Liver (tissue), 2 donors: ENCODE measurements at regions not wholly inside any gene's neighbourhood (a gene's known extent, or its start where the extent isn't known, plus 50 kb on each side); places are given as distances from the start of the nearest gene placed in this dataset.

Source experiments
- CTCF ChIP-seq: fragments of 150-350 bp; IDR thresholded peaks from 2 replicates; pipeline ENCODE4 v1.5.1; 2017; ENCODE audit warnings: improper control_type of control experiment, low read depth, low read length; ENCODE audit not compliant: missing input control
- REST ChIP-seq: IDR thresholded peaks from 2 replicates; pipeline ENCODE4 v1.6.1; 2016; ENCODE audit warnings: antibody characterized with exemption, mild to moderate bottlenecking
- donor health status: healthy.

DNA sequence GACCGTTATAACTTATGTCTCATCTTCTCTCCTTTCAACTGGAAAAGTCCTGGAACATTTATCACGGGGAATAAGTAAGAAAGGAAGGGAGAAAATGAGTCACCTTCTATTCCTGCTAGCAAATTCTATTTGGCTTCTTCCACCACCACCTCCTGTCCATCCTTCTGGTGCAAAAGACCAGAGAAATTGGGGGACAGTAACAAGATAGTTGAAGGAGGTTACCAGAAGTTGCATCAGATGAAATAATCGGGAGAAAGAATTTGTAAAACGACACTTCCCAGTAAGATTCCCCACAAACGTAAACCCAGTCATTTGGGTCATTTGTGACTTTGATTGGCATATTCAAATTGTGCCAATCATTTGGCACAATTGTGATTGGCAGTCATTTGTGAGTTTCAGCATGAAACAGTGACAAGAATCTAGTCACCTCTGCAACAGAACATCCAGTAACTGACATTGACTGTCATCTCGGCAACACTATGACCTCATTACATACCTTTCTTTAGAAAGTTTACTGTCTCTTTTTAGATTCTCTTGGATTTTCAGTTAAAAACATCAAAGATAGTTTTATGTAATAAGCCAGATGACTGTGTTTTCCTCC, 51.3 kb upstream of the PIK3CG start:
- TF ChIP-seq REST: no peak
- no peak for TF ChIP-seq CTCF
